ENCODE measurements at regions not wholly inside any gene's neighbourhood (a gene's known extent, or its start where the extent isn't known, plus 50 kb on each side); places are given as distances from the start of the nearest gene placed in this dataset.

- TF ChIP-seq CTCF (IDR thresholded peaks at IDR 0.05; ENCODE audit: low read depth, low read length, poor library complexity, severe bottlenecking) = no peak
- TF ChIP-seq EZH2phosphoT487 (IDR thresholded peaks at IDR 0.05; ENCODE audit: borderline replicate concordance, low read length) = no peak
- H3K4me2 ChIP-seq (ENCODE audit: low read length) = peak overlapping the region; percentile 49
- H3K4me3 ChIP-seq (ENCODE audit: low read length) = peak overlapping the region; percentile 14; the same call in 1 of the 2 replicates
- H3K4me1 ChIP-seq (ENCODE audit: control insufficient read depth, low read length) = peaks cover 61% of the 10 kb centered on the region
- H3K9me2 ChIP-seq (replicated peaks; ENCODE audit: control insufficient read depth, low read length) = no peaks in the 10 kb centered on the region
- no peak overlapping the region for H3K27ac ChIP-seq (ENCODE audit: low read depth, low read length)
- H3F3A ChIP-seq (ENCODE audit: control insufficient read depth, insufficient read depth) = no peaks in the 10 kb centered on the region
- no peaks in the 10 kb centered on the region for H3K79me2 ChIP-seq (ENCODE audit: control insufficient read depth, low read length)
- no peaks in the 10 kb centered on the region for H3K36me3 ChIP-seq (ENCODE audit: control insufficient read depth, low read length)
- H4K20me1 ChIP-seq (ENCODE audit: control insufficient read depth, insufficient read depth, low read depth, low read length) = no peaks in the 10 kb centered on the region
- H3K27me3 ChIP-seq (ENCODE audit: control insufficient read depth, low read length) = no peaks in the 10 kb centered on the region
- no peaks in the 10 kb centered on the region for H3K9me3 ChIP-seq (ENCODE audit: control insufficient read depth, insufficient read depth, low read length)
Measured at GRCh38 chr6:14635195-14635594, 517.6 kb downstream of the CD83 start.

- H4K20me1 ChIP-seq (ENCODE audit: control insufficient read depth, insufficient read depth, low read depth, low read length) = no peaks in the 10 kb centered on the region
- TF ChIP-seq CTCF (IDR thresholded peaks at IDR 0.05; ENCODE audit: low read depth, low read length, poor library complexity, severe bottlenecking) (no peak), EZH2phosphoT487 (IDR thresholded peaks at IDR 0.05; ENCODE audit: borderline replicate concordance, low read length) (no peak)
- H3K27me3 ChIP-seq (ENCODE audit: control insufficient read depth, low read length) = no peaks in the 10 kb centered on the region
- no peaks in the 10 kb centered on the region for H3K9me2 ChIP-seq (replicated peaks; ENCODE audit: control insufficient read depth, low read length)
- peaks cover 69% of the 10 kb centered on the region for H3K4me1 ChIP-seq (ENCODE audit: control insufficient read depth, low read length)
- H3K4me3 ChIP-seq (ENCODE audit: low read length) = no peak overlapping the region
- H3K36me3 ChIP-seq (ENCODE audit: control insufficient read depth, low read length) = no peaks in the 10 kb centered on the region
- peak overlapping the region; percentile 49 for H3K4me2 ChIP-seq (ENCODE audit: low read length)
- no peaks in the 10 kb centered on the region for H3K9me3 ChIP-seq (ENCODE audit: control insufficient read depth, insufficient read depth, low read length)
- no peaks in the 10 kb centered on the region for H3K79me2 ChIP-seq (ENCODE audit: control insufficient read depth, low read length)
- H3F3A ChIP-seq (ENCODE audit: control insufficient read depth, insufficient read depth) = no peaks in the 10 kb centered on the region
- no peak overlapping the region for H3K27ac ChIP-seq (ENCODE audit: low read depth, low read length)
Measured at GRCh38 chr6:14635934-14636591, 518.5 kb downstream of the CD83 start.

- TF ChIP-seq EZH2phosphoT487 (IDR thresholded peaks at IDR 0.05; ENCODE audit: borderline replicate concordance, low read length) (no peak), CTCF (IDR thresholded peaks at IDR 0.05; ENCODE audit: low read depth, low read length, poor library complexity, severe bottlenecking) (no peak)
- peak overlapping the region; percentile 66 for H3K4me3 ChIP-seq (ENCODE audit: low read length)
Measured at GRCh38 chr6:14638435-14638905, 520.9 kb downstream of the CD83 start.

More at GRCh38 chr6:14638435-14638905, 520.9 kb downstream of the CD83 start:
- Histone ChIP-seq H3K79me2 (ENCODE audit: control insufficient read depth, low read length) (no peaks in the 10 kb centered on the region), H4K20me1 (ENCODE audit: control insufficient read depth, insufficient read depth, low read depth, low read length) (no peaks in the 10 kb centered on the region), H3K9me2 (replicated peaks; ENCODE audit: control insufficient read depth, low read length) (no peaks in the 10 kb centered on the region), H3F3A (ENCODE audit: control insufficient read depth, insufficient read depth) (no peaks in the 10 kb centered on the region), H3K27me3 (ENCODE audit: control insufficient read depth, low read length) (no peaks in the 10 kb centered on the region), H3K4me2 (ENCODE audit: low read length) (peak overlapping the region; percentile 76), H3K4me1 (ENCODE audit: control insufficient read depth, low read length) (peaks cover 70% of the 10 kb centered on the region), H3K9me3 (ENCODE audit: control insufficient read depth, insufficient read depth, low read length) (no peaks in the 10 kb centered on the region), H3K27ac (ENCODE audit: low read depth, low read length) (peak overlapping the region; percentile 64), H3K36me3 (ENCODE audit: control insufficient read depth, low read length) (no peaks in the 10 kb centered on the region)
